WI38 (cell line): ENCODE measurements at regions not wholly inside any gene's neighbourhood (a gene's known extent, or its start where the extent isn't known, plus 50 kb on each side); places are given as distances from the start of the nearest gene placed in this dataset.

Experiments
- H3K4me3 ChIP-seq: 2 replicates; pipeline ENCODE4 v1.5.1; 2011; ENCODE audit warnings: low read depth, mild to moderate bottlenecking, control low read depth, low read length
- TF ChIP-seq, protein P1 (sequence below): IDR thresholded peaks from 2 replicates; pipeline ENCODE4 v1.5.1; 2012; ENCODE audit warnings: low read depth, mild to moderate bottlenecking, control low read depth, low read length

GRCh38 chr5:152529440-152529839 lies 124.4 kb upstream of the NMUR2 start:
- H3K4me3 ChIP-seq: no peak overlapping the region
- TF ChIP-seq, protein P1, sequence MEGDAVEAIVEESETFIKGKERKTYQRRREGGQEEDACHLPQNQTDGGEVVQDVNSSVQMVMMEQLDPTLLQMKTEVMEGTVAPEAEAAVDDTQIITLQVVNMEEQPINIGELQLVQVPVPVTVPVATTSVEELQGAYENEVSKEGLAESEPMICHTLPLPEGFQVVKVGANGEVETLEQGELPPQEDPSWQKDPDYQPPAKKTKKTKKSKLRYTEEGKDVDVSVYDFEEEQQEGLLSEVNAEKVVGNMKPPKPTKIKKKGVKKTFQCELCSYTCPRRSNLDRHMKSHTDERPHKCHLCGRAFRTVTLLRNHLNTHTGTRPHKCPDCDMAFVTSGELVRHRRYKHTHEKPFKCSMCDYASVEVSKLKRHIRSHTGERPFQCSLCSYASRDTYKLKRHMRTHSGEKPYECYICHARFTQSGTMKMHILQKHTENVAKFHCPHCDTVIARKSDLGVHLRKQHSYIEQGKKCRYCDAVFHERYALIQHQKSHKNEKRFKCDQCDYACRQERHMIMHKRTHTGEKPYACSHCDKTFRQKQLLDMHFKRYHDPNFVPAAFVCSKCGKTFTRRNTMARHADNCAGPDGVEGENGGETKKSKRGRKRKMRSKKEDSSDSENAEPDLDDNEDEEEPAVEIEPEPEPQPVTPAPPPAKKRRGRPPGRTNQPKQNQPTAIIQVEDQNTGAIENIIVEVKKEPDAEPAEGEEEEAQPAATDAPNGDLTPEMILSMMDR: no peak

- no peak overlapping the region for H3K4me3 ChIP-seq
- TF ChIP-seq, protein P1: no peak
These were observed 127.6 kb upstream of the NMUR2 start for GRCh38 chr5:152532714-152533113.

GRCh38 chr5:152534641-152535040 lies 129.6 kb upstream of the NMUR2 start:
- TF ChIP-seq, protein P1: no peak
- H3K4me3 ChIP-seq: no peak overlapping the region

DNA sequence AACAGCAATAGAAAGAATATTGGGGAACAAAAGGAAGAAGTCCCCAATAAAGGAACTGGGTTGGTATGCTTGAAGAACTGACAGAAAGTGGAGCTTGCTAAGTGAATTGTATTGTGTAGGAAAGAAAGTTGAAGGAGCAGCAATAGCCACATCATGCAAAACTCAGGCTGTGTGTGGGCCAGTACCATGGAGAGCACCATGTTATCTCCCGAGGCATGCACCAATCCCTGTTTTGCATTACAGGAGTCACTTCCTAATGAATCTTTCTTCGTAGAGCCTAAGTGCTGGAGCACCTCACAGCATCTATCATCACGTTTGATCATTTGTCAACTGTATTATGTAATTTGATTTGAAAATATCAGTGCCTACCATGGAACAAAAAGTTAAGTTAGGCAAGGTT lies 137.7 kb upstream of the NMUR2 start:
- H3K4me3 ChIP-seq: no peak overlapping the region
- TF ChIP-seq, protein P1: no peak

DNA sequence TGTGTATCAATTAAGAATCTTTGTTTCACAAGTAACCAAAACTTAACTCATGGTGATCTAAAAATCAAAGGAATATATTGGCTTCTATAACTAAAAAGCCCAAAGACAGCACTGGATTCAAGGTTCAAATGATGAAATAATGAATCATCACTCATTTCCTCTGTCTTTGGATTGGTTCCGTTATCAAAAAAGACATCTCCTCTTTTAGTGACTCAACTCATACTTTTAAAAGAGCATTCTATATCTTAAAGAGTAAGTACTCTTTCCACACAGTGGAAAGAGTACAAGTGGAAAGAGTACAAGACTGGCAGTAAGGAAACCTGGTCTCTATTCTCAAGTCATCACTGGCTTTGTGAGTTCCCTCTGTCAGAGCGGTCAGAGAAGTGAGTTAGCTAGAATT lies 141.4 kb upstream of the NMUR2 start:
- no peak overlapping the region for H3K4me3 ChIP-seq
- TF ChIP-seq, protein P1: no peak

- TF ChIP-seq, protein P1: no peak
- H3K4me3 ChIP-seq: no peak overlapping the region
These were observed 142.1 kb upstream of the NMUR2 start for GRCh38 chr5:152547202-152547601.

GRCh38 chr5:152549709-152550108 lies 144.6 kb upstream of the NMUR2 start:
- H3K4me3 ChIP-seq: no peak overlapping the region
- TF ChIP-seq, protein P1: no peak
